ENCODE measurements at regions not wholly inside any gene's neighbourhood (a gene's known extent, or its start where the extent isn't known, plus 50 kb on each side); places are given as distances from the start of the nearest gene placed in this dataset.

GRCh38 chr4:126748736-126749135 lies 884.0 kb upstream of the INTU start:
- TF ChIP-seq POLR2A (IDR thresholded peaks at IDR 0.05): no peak
- TF ChIP-seq CTCF (IDR thresholded peaks at IDR 0.05): no peak
